H9 (cell line): ENCODE measurements at regions not wholly inside any gene's neighbourhood (a gene's known extent, or its start where the extent isn't known, plus 50 kb on each side); places are given as distances from the start of the nearest gene placed in this dataset.

Source experiments
- DNase-seq: peaks from one replicate; pipeline ENCODE4 v3.0.0-alpha.2; 2017
- H2AFZ ChIP-seq: one replicate; pipeline ENCODE4 v1.6.1; 2013; ENCODE audit warnings: mild to moderate bottlenecking, low read length, control low read depth, moderate library complexity
- H2AK5ac ChIP-seq: 2 replicates; pipeline ENCODE4 v1.6.1; 2013; ENCODE audit warnings: low read length, control low read depth, mixed read lengths; ENCODE audit not compliant: insufficient read length
- H2BK120ac ChIP-seq: one replicate; pipeline ENCODE4 v1.6.1; 2013; ENCODE audit warnings: low read depth, mild to moderate bottlenecking, low read length, control low read depth, inconsistent platforms; ENCODE audit not compliant: poor library complexity, severe bottlenecking
- H2BK12ac ChIP-seq: 2 replicates; pipeline ENCODE4 v1.6.1; 2013; ENCODE audit warnings: low read length, control low read depth, mixed read lengths, low read depth; ENCODE audit not compliant: insufficient read length
- H2BK15ac ChIP-seq: 2 replicates; pipeline ENCODE4 v1.6.1; 2013; ENCODE audit warnings: low read depth, low read length, control low read depth
- H2BK20ac ChIP-seq: one replicate; pipeline ENCODE4 v1.6.1; 2013; ENCODE audit warnings: low read depth, mild to moderate bottlenecking, low read length, control low read depth, inconsistent platforms; ENCODE audit not compliant: poor library complexity, severe bottlenecking
- H2BK5ac ChIP-seq: 2 replicates; pipeline ENCODE4 v1.6.1; 2013; ENCODE audit warnings: low read length, control low read depth, mixed read lengths; ENCODE audit not compliant: insufficient read length
- H3K14ac ChIP-seq: 2 replicates; pipeline ENCODE4 v1.6.1; 2013; ENCODE audit warnings: low read length, control low read depth; ENCODE audit not compliant: insufficient read depth
- H3K18ac ChIP-seq: 2 replicates; pipeline ENCODE4 v1.6.1; 2013; ENCODE audit warnings: low read depth, mild to moderate bottlenecking, mixed read lengths, low read length, control low read depth; ENCODE audit not compliant: insufficient read length
- H3K23ac ChIP-seq: 2 replicates; pipeline ENCODE4 v1.6.1; 2013; ENCODE audit warnings: low read length, control low read depth, mixed read lengths, low read depth; ENCODE audit not compliant: insufficient read length
- H3K23me2 ChIP-seq: 2 replicates; pipeline ENCODE4 v1.6.1; 2013; ENCODE audit warnings: low read depth, mild to moderate bottlenecking, mixed read lengths, low read length, control low read depth; ENCODE audit not compliant: insufficient read length, poor library complexity, severe bottlenecking
- H3K27ac ChIP-seq: 2 replicates; pipeline ENCODE4 v1.5.1; 2013; ENCODE audit warnings: low read length, control low read depth, mixed read lengths, low read depth; ENCODE audit not compliant: insufficient read length
- H3K27me3 ChIP-seq: 2 replicates; pipeline ENCODE4 v1.6.1; 2013; ENCODE audit warnings: low read length, control low read depth, inconsistent platforms; ENCODE audit not compliant: insufficient read depth
- H3K4ac ChIP-seq: 2 replicates; pipeline ENCODE4 v1.6.1; 2013; ENCODE audit warnings: low read depth, mild to moderate bottlenecking, control low read depth, inconsistent platforms, low read length, moderate library complexity
- H3K4me1 ChIP-seq: 2 replicates; pipeline ENCODE4 v1.6.1; 2013; ENCODE audit warnings: low read length, control low read depth, inconsistent platforms; ENCODE audit not compliant: insufficient read depth
- H3K4me2 ChIP-seq: 2 replicates; pipeline ENCODE4 v1.6.1; 2013; ENCODE audit warnings: low read length, control low read depth, mixed read lengths; ENCODE audit not compliant: insufficient read length, insufficient read depth
- H3K56ac ChIP-seq: 2 replicates; pipeline ENCODE4 v1.6.1; 2013; ENCODE audit warnings: low read depth, mild to moderate bottlenecking, mixed read lengths, low read length, control low read depth; ENCODE audit not compliant: insufficient read length
- H3K79me1 ChIP-seq: 2 replicates; pipeline ENCODE4 v1.6.1; 2013; ENCODE audit warnings: low read depth, mild to moderate bottlenecking, moderate library complexity, low read length, control low read depth, inconsistent platforms; ENCODE audit not compliant: insufficient read depth, poor library complexity, severe bottlenecking
- H3K79me2 ChIP-seq: 2 replicates; pipeline ENCODE4 v1.6.1; 2013; ENCODE audit warnings: low read length, control low read depth, inconsistent platforms; ENCODE audit not compliant: insufficient read depth
- H3K9ac ChIP-seq: 2 replicates; pipeline ENCODE4 v1.6.1; 2013; ENCODE audit warnings: low read length, control low read depth, mixed read lengths; ENCODE audit not compliant: insufficient read length; ENCODE audit errors: extremely low read depth
- H3K9me3 ChIP-seq: one replicate; pipeline ENCODE4 v1.6.1; 2013; ENCODE audit warnings: low read depth, low read length, inconsistent platforms; ENCODE audit not compliant: control insufficient read depth
- H3T11ph ChIP-seq: one replicate; pipeline ENCODE4 v1.6.1; 2013; ENCODE audit warnings: mild to moderate bottlenecking, low read length, control low read depth, inconsistent platforms
- H4K20me1 ChIP-seq: one replicate; pipeline ENCODE4 v1.6.1; 2013; ENCODE audit not compliant: control insufficient read depth, insufficient read length, insufficient read depth
- H4K5ac ChIP-seq: 2 replicates; pipeline ENCODE4 v1.6.1; 2013; ENCODE audit warnings: low read depth, mild to moderate bottlenecking, mixed read lengths, low read length, control low read depth; ENCODE audit not compliant: insufficient read length
- H4K8ac ChIP-seq: replicated peaks from 2 replicates; pipeline ENCODE4 v1.6.1; 2013; ENCODE audit warnings: low read length, control low read depth, mixed read lengths, low read depth; ENCODE audit not compliant: insufficient read length
- H4K91ac ChIP-seq: 2 replicates; pipeline ENCODE4 v1.6.1; 2013; ENCODE audit warnings: low read depth, mild to moderate bottlenecking, moderate library complexity, mixed read lengths, low read length, control low read depth; ENCODE audit not compliant: insufficient read length
- H3K27ac Mint-ChIP-seq, 3 experiments: 2 replicates in 2 of 3; 3 replicates in 1 of 3; pipeline ENCODE4 v1.8.0; 2020 to 2021; ENCODE audit warnings: mixed read lengths in 3 of 3, mild to moderate bottlenecking in 1 of 3, moderate library complexity in 1 of 3
- H3K27me3 Mint-ChIP-seq: 2 replicates; pipeline ENCODE4 v1.8.0; 2021; ENCODE audit warnings: low read depth, mild to moderate bottlenecking, moderate library complexity, mixed read lengths
- H3K36me3 Mint-ChIP-seq, 3 experiments: 2 replicates in 2 of 3; 3 replicates in 1 of 3; pipeline ENCODE4 v1.8.0; 2020 to 2021; ENCODE audit warnings: low read depth in 3 of 3, mixed read lengths in 3 of 3; ENCODE audit not compliant: insufficient read depth in 1 of 3
- H3K4me1 Mint-ChIP-seq, 2 experiments: 2 replicates each; pipeline ENCODE4 v1.8.0; 2020; ENCODE audit warnings: mixed read lengths in 2 of 2
- H3K4me3 Mint-ChIP-seq, 2 experiments: 2 replicates in 1 of 2; 3 replicates in 1 of 2; pipeline ENCODE4 v1.8.0; 2020 to 2021; ENCODE audit warnings: mild to moderate bottlenecking in 2 of 2, mixed read lengths in 2 of 2, moderate library complexity in 1 of 2
- H3K9me3 Mint-ChIP-seq, 2 experiments: 2 replicates in 1 of 2; 3 replicates in 1 of 2; pipeline ENCODE4 v1.8.0; 2020; ENCODE audit warnings: mild to moderate bottlenecking in 2 of 2, mixed read lengths in 2 of 2, moderate library complexity in 1 of 2
- CTCF ChIP-seq: fragments of 200-600 bp; sonication (generic); conservative IDR thresholded peaks from 3 replicates; pipeline ENCODE4 v1.8.0; 2021; ENCODE audit warnings: antibody characterized with exemption, mild to moderate bottlenecking
- WGBS: extraction: QIAGEN DNeasy Blood & Tissue Kit; methylation state at CpG from one replicate; pipeline ENCODE4 v1.1.7; 2013; ENCODE audit warnings: missing lambda C conversion rate, low lambda C conversion rate, mixed read lengths; ENCODE audit not compliant: insufficient read length; ENCODE audit errors: extremely low coverage; 5-methylcytosine and 5-hydroxymethylcytosine counted together

DNA sequence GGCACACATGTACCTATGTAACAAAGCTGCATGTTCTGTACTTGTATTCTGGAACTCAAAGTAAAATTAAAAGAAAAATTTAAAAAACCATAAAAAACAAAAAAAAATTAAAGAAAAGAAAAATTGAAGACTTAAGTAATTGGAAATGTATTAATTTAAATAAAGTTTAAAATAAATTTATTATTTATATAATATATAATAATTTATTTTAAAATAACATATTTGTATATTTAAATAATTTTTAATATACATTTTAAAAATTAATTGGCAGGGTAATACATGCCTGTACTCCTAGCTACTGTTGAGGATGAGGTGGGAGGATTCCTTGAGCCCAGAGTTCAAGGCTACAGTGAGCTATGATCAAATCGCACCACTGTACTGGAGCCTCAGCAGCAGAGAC, 1830.6 kb upstream of the CELF4 start:
- peaks cover 19 to 40% (median 31%) of the 10 kb centered on the region in 3 experiments for H3K36me3 Mint-ChIP-seq
- Histone ChIP-seq H3K9ac (no peak overlapping the region), H4K8ac (no peak overlapping the region), H3K4ac (no peak overlapping the region), H3K9me3 (no peaks in the 10 kb centered on the region), H3K4me1 (no peaks in the 10 kb centered on the region; the same call in 1 of the 2 replicates), H4K91ac (no peak overlapping the region), H3K79me1 (no peaks in the 10 kb centered on the region), H4K20me1 (no peaks in the 10 kb centered on the region), H3K14ac (no peak overlapping the region), H3K23ac (no peak overlapping the region), H2BK5ac (no peak overlapping the region), H2AK5ac (no peak overlapping the region), H3K23me2 (no peaks in the 10 kb centered on the region), H2BK120ac (no peak overlapping the region), H2BK12ac (no peak overlapping the region), H2BK15ac (no peak overlapping the region), H3K27ac (no peak overlapping the region), H3K56ac (no peak overlapping the region), H3K79me2 (no peaks in the 10 kb centered on the region), H3K4me2 (no peak overlapping the region), H4K5ac (no peak overlapping the region), H2BK20ac (no peak overlapping the region), H2AFZ (no peak overlapping the region), H3K27me3 (no peaks in the 10 kb centered on the region), H3T11ph (no peak overlapping the region), H3K18ac (no peak overlapping the region)
- DNase-seq, result no peak
- no CpG with 5 or more reads among the region's 1 CpG for WGBS
- no peak overlapping the region for H3K4me3 Mint-ChIP-seq
- no peaks in the 10 kb centered on the region for H3K4me1 Mint-ChIP-seq
- no peak for TF ChIP-seq CTCF
- no peaks in the 10 kb centered on the region for H3K27me3 Mint-ChIP-seq
- H3K9me3 Mint-ChIP-seq, result peaks cover 37 to 38% of the 10 kb centered on the region in 2 experiments
- no peak overlapping the region for H3K27ac Mint-ChIP-seq
